Fibroblast of lung (primary cell): ENCODE measurements at regions not wholly inside any gene's neighbourhood (a gene's known extent, or its start where the extent isn't known, plus 50 kb on each side); places are given as distances from the start of the nearest gene placed in this dataset.

ENCODE experiments used
- DNase-seq, 2 donors: peaks; one replicate each; pipeline versions ENCODE4 v3.0.0 to v3.0.0-alpha.2; 2010; ENCODE audit warnings: low read depth in 2 of 2
- H2AFZ ChIP-seq: 2 replicates; pipeline ENCODE4 v1.5.1; 2012; ENCODE audit warnings: low read length, control low read depth, inconsistent platforms
- H3K27ac ChIP-seq: 2 replicates; pipeline ENCODE4 v1.5.1; 2011; ENCODE audit warnings: low read length, control low read depth; ENCODE audit not compliant: insufficient read depth
- H3K27me3 ChIP-seq: 2 replicates; pipeline ENCODE4 v1.5.1; 2011; ENCODE audit warnings: mild to moderate bottlenecking, low read length; ENCODE audit not compliant: control insufficient read depth, insufficient read depth
- H3K36me3 ChIP-seq: 2 replicates; pipeline ENCODE4 v1.5.1; 2011; ENCODE audit warnings: low read length; ENCODE audit not compliant: control insufficient read depth, insufficient read depth
- H3K4me1 ChIP-seq: 2 replicates; pipeline ENCODE4 v1.5.1; 2011; ENCODE audit warnings: low read length; ENCODE audit not compliant: control insufficient read depth, insufficient read depth; ENCODE audit errors: extremely low read depth
- H3K4me2 ChIP-seq: 2 replicates; pipeline ENCODE4 v1.5.1; 2011; ENCODE audit warnings: low read length, control low read depth; ENCODE audit not compliant: insufficient read depth; ENCODE audit errors: extremely low read depth
- H3K4me3 ChIP-seq, 4 experiments: fragments of 200-600 bp in 1 of 4; sonication (generic) in 1 of 4; replicated peaks in 1 of 4; 2 replicates each; pipeline ENCODE4 v1.5.1; 2011 to 2016; ENCODE audit warnings: low read length in 4 of 4, low read depth in 3 of 4, mild to moderate bottlenecking in 3 of 4, control low read depth in 2 of 4, inconsistent platforms in 1 of 4, mixed read lengths in 1 of 4; ENCODE audit not compliant: insufficient read depth in 1 of 4; ENCODE audit errors: control extremely low read depth in 1 of 4
- H3K79me2 ChIP-seq: 2 replicates; pipeline ENCODE4 v1.5.1; 2012; ENCODE audit warnings: mild to moderate bottlenecking, low read length, inconsistent platforms; ENCODE audit not compliant: control insufficient read depth, insufficient read depth
- H3K9ac ChIP-seq: 2 replicates; pipeline ENCODE4 v1.5.1; 2011; ENCODE audit warnings: mild to moderate bottlenecking, low read length, control low read depth; ENCODE audit not compliant: insufficient read depth
- H3K9me3 ChIP-seq: 2 replicates; pipeline ENCODE4 v1.5.1; 2012; ENCODE audit warnings: low read depth, low read length; ENCODE audit not compliant: control insufficient read depth, insufficient read depth
- H4K20me1 ChIP-seq: 2 replicates; pipeline ENCODE4 v1.5.1; 2011; ENCODE audit warnings: low read length; ENCODE audit not compliant: control insufficient read depth, insufficient read depth; ENCODE audit errors: extremely low read depth
- CTCF ChIP-seq, 2 donors: IDR thresholded peaks in 1 of 2; conservative IDR thresholded peaks in 1 of 2; 1 replicate in 1 of 2; 2 replicates in 1 of 2; pipeline ENCODE4 v1.5.1; 2011 to 2012; ENCODE audit warnings: low read length in 2 of 2, control low read depth in 1 of 2, inconsistent platforms in 1 of 2, low read depth in 1 of 2, mild to moderate bottlenecking in 1 of 2
- EZH2 ChIP-seq: IDR thresholded peaks from 2 replicates; pipeline ENCODE4 v1.5.1; 2012; ENCODE audit warnings: low read length, control low read depth, mild to moderate bottlenecking; ENCODE audit errors: missing control alignments

GRCh38 chr12:92506460-92506859, 196.3 kb upstream of the PLEKHG7 start:
- Histone ChIP-seq H3K4me2 (no peak overlapping the region), H2AFZ (peak overlapping the region; percentile 33), H3K27ac (no peak overlapping the region), H3K79me2 (no peaks in the 10 kb centered on the region), H3K4me3 (no peak overlapping the region), H3K9me3 (no peaks in the 10 kb centered on the region), H4K20me1 (no peaks in the 10 kb centered on the region), H3K36me3 (no peaks in the 10 kb centered on the region), H3K27me3 (no peaks in the 10 kb centered on the region), H3K4me1 (peaks cover 12% of the 10 kb centered on the region), H3K9ac (no peak overlapping the region)
- TF ChIP-seq CTCF (conservative IDR thresholded peaks at IDR 0.05 in 1 of 2, IDR thresholded peaks at IDR 0.05 in 1 of 2; ENCODE audit: low read depth in 1 of 2, low read length in 2 of 2) = no peak
- no peak for TF ChIP-seq EZH2
- DNase-seq = no peak

- Histone ChIP-seq H3K9me3 (no peaks in the 10 kb centered on the region), H3K36me3 (no peaks in the 10 kb centered on the region), H3K27me3 (no peaks in the 10 kb centered on the region), H3K9ac (no peak overlapping the region), H3K4me2 (peak overlapping the region; percentile 94), H3K27ac (peak overlapping the region; percentile 38), H3K79me2 (no peaks in the 10 kb centered on the region), H3K4me1 (peaks cover 12% of the 10 kb centered on the region), H3K4me3 (peak overlapping the region in 3 of 4 experiments; percentile 6 to 42 (median 10)), H4K20me1 (no peaks in the 10 kb centered on the region), H2AFZ (peak overlapping the region; percentile 96)
- DNase-seq = peak; percentile 9 to 81
- no peak for TF ChIP-seq EZH2
- TF ChIP-seq CTCF (conservative IDR thresholded peaks at IDR 0.05 in 1 of 2, IDR thresholded peaks at IDR 0.05 in 1 of 2; ENCODE audit: low read depth in 1 of 2, low read length in 2 of 2) = no peak
These were observed 197.2 kb upstream of the PLEKHG7 start for GRCh38 chr12:92505254-92506231.

- peak overlapping the region; percentile 4 for H3K27ac ChIP-seq
- H2AFZ ChIP-seq = peak overlapping the region; percentile 46
These were observed 198.2 kb upstream of the PLEKHG7 start for GRCh38 chr12:92504594-92504981.

More at GRCh38 chr12:92504594-92504981, 198.2 kb upstream of the PLEKHG7 start:
- Histone ChIP-seq H3K36me3 (no peaks in the 10 kb centered on the region), H3K9ac (no peak overlapping the region), H3K27me3 (no peaks in the 10 kb centered on the region), H3K79me2 (no peaks in the 10 kb centered on the region), H3K4me3 (no peak overlapping the region), H3K4me1 (peaks cover 12% of the 10 kb centered on the region), H3K4me2 (peak overlapping the region; percentile 86), H4K20me1 (no peaks in the 10 kb centered on the region), H3K9me3 (no peaks in the 10 kb centered on the region)
- TF ChIP-seq CTCF (conservative IDR thresholded peaks at IDR 0.05 in 1 of 2, IDR thresholded peaks at IDR 0.05 in 1 of 2; ENCODE audit: low read depth in 1 of 2, low read length in 2 of 2) (no peak), EZH2 (no peak)
- no peak for DNase-seq
